ENCODE measurements at regions not wholly inside any gene's neighbourhood (a gene's known extent, or its start where the extent isn't known, plus 50 kb on each side); places are given as distances from the start of the nearest gene placed in this dataset.

DNA sequence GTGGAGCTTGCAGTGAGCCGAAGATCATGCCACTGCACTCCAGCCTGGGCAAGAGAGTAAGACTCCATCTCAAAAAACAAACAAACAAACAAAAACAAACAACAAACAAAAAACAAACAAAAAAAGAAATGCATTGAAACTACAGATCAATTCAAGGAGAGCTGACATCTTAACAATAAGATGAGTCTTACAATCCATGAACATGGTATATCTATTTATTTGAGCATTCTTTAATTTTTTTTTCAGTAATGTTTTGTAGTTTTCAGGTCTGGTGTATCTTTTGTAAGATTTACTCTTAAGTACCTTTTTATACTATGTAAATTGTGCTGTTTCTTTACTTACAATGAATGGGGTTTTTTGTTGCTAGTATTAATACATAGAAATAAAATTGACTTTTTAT is 140.1 kb upstream of the DAPK1 start:
- ATAC-seq (no peak), DNase-seq (no peak)
- 82 to 91% methylated on average over 1 of the region's 1 CpG for WGBS, 2 donors
- no peak overlapping the region for H3K4me3 ChIP-seq
- peaks cover 13% of the 10 kb centered on the region for H3K4me1 ChIP-seq
- intact Hi-C loops (cut with DNase I) = no loop called here
- no peaks in the 10 kb centered on the region for H3K9me3 ChIP-seq
- H3K27ac ChIP-seq = no peak overlapping the region
- H3K27me3 ChIP-seq = no peaks in the 10 kb centered on the region
- TF ChIP-seq, protein P1, sequence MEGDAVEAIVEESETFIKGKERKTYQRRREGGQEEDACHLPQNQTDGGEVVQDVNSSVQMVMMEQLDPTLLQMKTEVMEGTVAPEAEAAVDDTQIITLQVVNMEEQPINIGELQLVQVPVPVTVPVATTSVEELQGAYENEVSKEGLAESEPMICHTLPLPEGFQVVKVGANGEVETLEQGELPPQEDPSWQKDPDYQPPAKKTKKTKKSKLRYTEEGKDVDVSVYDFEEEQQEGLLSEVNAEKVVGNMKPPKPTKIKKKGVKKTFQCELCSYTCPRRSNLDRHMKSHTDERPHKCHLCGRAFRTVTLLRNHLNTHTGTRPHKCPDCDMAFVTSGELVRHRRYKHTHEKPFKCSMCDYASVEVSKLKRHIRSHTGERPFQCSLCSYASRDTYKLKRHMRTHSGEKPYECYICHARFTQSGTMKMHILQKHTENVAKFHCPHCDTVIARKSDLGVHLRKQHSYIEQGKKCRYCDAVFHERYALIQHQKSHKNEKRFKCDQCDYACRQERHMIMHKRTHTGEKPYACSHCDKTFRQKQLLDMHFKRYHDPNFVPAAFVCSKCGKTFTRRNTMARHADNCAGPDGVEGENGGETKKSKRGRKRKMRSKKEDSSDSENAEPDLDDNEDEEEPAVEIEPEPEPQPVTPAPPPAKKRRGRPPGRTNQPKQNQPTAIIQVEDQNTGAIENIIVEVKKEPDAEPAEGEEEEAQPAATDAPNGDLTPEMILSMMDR (IDR thresholded peaks at IDR 0.05) = no peak
- TF ChIP-seq POLR2A (IDR thresholded peaks at IDR 0.05) = no peak
- no peaks in the 10 kb centered on the region for H3K36me3 ChIP-seq (replicated peaks in 1 of 2; ENCODE audit: insufficient read depth in 1 of 2, low read depth in 2 of 2)

DNA sequence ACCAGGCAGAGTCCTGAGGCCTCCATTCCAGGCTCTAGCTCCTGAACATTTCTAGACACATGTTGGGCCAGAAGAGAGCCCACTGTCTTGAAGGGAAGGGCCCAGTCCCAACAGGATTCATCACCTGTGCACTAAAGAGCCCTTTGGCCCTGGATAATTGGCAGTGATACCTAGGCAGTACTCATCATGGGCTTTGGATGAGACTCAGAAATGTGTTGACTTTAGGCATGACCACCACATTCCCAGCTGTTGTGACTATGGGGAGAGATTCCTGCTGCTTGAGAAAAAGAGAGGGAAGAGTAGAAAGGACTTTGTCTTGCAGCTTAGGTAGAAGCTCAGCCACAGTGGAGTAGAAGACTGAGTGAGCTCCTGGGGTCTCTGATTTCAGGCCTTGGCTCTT is 138.4 kb upstream of the DAPK1 start:
- no peak for DNase-seq
- TF ChIP-seq, protein P1 (IDR thresholded peaks at IDR 0.05) = no peak
- TF ChIP-seq POLR2A (IDR thresholded peaks at IDR 0.05) = no peak
- H3K36me3 ChIP-seq (replicated peaks in 1 of 2; ENCODE audit: insufficient read depth in 1 of 2, low read depth in 2 of 2) = no peaks in the 10 kb centered on the region
- intact Hi-C loops (cut with DNase I) = no loop called here
- peaks cover 0 to under 1% (median 0%) of the 10 kb centered on the region in 3 donors for H3K9me3 ChIP-seq
- peaks cover 13% of the 10 kb centered on the region for H3K4me1 ChIP-seq
- H3K4me3 ChIP-seq = no peak overlapping the region
- no peaks in the 10 kb centered on the region for H3K27me3 ChIP-seq
- ATAC-seq = no peak
- no peak overlapping the region for H3K27ac ChIP-seq

DNA sequence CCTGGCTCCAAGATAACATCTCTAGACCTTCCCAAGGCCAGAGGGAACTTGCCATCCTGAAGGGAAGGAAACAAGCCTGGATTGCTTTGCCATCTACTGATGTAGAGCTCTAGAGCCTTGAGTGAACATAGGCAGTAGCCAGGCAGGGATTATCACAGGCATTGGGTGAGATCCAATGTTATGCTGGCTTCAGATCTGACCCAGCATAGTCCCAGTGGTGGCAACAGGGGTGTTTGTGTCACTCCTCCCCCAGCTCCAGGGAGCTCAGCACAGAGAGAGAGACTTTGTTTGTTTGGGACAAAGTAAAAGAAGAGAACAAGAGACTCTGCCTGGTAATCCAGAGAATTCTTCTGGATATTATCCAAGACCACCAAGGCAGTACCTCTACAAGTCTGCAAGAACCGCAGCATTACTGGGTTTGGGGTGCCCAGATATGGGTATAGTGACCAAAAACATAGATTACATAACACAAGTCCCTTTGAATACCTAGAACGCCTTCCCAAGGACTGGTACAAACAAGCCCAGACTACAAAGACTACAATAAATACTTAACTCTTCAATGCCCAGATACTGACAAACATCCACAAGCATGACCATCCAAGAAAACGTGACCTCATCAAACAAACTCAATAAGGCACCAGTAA is 137.6 kb upstream of the DAPK1 start:
- no peaks in the 10 kb centered on the region for H3K36me3 ChIP-seq (replicated peaks in 1 of 2; ENCODE audit: insufficient read depth in 1 of 2, low read depth in 2 of 2)
- H3K9me3 ChIP-seq = peaks cover 0 to 5% (median 0%) of the 10 kb centered on the region in 3 donors
- no peak overlapping the region for H3K4me3 ChIP-seq
- H3K4me1 ChIP-seq = peaks cover 13% of the 10 kb centered on the region
- no peaks in the 10 kb centered on the region for H3K27me3 ChIP-seq
- TF ChIP-seq POLR2A (IDR thresholded peaks at IDR 0.05) = no peak
- TF ChIP-seq, protein P1 (IDR thresholded peaks at IDR 0.05) = no peak
- DNase-seq (peak in 3 of 4 donors; percentile 40 to 50 (median 44)), ATAC-seq (peak; percentile 93)
- intact Hi-C loops (cut with DNase I) = no loop called here
- 38 to 52% methylated on average over 3 of the region's 3 CpGs for WGBS, 2 donors
- no peak overlapping the region for H3K27ac ChIP-seq

DNA sequence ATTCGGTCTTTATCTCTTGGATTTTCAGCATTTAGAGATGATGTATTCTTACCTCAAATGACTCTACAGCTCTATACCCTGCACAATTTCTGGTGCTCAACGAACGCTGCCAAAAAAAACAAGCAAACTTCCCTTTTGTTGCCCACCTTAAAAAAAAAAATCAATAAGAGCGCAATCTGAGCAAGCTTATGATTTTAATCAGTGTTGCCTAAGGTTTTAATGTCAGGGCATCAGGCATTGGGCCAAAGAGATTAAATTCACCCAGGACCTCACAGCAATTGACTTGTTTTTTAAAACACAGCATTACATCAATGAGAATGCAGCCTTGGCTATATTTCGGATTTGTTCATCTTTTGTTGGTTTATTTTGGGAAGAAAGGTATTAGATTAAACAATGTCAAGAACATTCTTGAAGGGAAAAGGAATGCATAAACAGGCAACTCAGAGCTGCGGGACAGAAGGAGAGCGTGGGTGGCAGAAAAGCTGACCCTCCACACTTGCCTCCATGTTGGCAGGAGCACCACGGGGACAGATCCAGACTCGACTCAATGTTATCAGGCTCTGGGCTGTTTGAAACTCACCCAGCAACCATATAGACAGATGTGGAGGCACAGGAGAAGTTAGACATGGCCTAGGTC is 127.5 kb upstream of the DAPK1 start:
- no peak for TF ChIP-seq POLR2A (IDR thresholded peaks at IDR 0.05)
- TF ChIP-seq, protein P1 (IDR thresholded peaks at IDR 0.05) = no peak
- Histone ChIP-seq H3K9me3 (no peaks in the 10 kb centered on the region), H3K4me3 (no peak overlapping the region), H3K36me3 (replicated peaks in 1 of 2; ENCODE audit: insufficient read depth in 1 of 2, low read depth in 2 of 2) (no peaks in the 10 kb centered on the region), H3K27me3 (no peaks in the 10 kb centered on the region), H3K4me1 (peaks cover 8% of the 10 kb centered on the region), H3K27ac (peak overlapping the region in 1 of 4 donors; percentile 16)
- 57 to 65% methylated on average over 9 of the region's 9 CpGs for WGBS, 2 donors
- intact Hi-C loops (cut with DNase I) = no loop called here
- DNase-seq = no peak
- ATAC-seq = no peak
